Stimulated activated CD4-positive, alpha-beta T cell treated with anti-CD3 and anti-CD28 coated beads, Interleukin-4, amount 100 ng/mL, for 24 hours (primary cell): ENCODE measurements at regions not wholly inside any gene's neighbourhood (a gene's known extent, or its start where the extent isn't known, plus 50 kb on each side); places are given as distances from the start of the nearest gene placed in this dataset.
"Not testable (repeated sequence)": the region's sequence is repeated elsewhere in the genome, so short reads cannot be mapped to it uniquely, and the experiment has no call there.

ENCODE experiments used
- DNase-seq: peaks from one replicate; pipeline ENCODE4 v3.0.0-alpha.2; 2020

DNA sequence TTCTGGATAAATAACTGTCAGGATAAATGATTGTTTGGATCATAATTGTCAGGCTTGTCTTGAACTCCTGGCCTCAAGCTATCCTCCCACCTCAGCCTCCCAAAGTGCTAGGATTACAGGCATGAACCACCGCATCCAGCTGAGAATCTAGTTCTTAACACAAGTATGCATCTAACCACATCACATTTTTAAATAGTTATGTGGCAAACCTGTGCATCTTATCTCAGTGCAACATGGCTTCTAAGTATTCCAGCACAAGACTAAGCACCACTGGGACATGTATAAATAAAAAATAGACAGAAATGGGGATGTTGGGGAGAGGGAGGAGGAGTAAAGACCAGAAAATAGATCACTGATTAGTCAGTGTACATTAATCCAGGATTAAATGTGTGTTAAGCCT lies 74.7 kb upstream of the TBL1X start:
- DNase-seq: no peak

GRCh38 chrX:9390693-9391368 lies 74.0 kb upstream of the TBL1X start:
- DNase-seq: no peak

DNA sequence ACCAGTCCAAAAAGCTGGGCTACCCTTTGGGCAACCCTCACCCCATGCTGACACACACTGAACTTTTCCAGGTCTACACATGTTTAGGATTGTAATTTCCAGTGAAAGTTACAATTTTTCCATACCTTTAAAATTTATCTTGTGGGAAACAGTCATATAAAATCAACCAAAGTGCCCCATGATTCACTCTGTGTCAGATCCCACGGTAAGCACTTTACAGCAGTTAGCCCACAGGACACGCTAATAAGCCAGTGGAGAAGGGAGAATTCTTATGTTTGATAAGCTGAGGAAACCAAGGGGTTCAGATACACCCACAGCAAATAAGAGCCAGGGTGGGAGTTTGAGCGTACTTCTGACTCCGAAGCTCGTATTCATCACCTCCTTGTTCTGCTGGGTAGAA lies 72.4 kb upstream of the TBL1X start:
- no peak for DNase-seq

DNA sequence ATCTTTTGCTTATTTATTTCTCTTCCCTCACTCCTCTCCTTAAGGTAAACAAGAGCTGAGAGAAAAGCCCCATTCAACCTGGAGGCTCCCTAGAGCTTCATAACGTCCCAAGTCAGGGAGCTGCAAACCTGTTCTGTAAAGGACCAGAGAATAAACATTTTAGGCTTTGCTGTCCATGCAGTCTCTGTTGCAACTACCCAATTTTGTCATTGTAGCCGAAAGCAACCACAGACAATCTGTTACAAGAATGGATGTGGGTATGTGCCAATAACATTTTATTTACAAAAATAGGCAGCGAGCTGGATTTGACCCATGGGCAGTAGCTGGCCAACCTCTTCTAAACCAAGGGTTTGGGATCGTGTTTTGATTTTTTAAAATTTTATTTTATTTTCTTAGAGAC lies 71.3 kb upstream of the TBL1X start:
- no peak for DNase-seq

DNA sequence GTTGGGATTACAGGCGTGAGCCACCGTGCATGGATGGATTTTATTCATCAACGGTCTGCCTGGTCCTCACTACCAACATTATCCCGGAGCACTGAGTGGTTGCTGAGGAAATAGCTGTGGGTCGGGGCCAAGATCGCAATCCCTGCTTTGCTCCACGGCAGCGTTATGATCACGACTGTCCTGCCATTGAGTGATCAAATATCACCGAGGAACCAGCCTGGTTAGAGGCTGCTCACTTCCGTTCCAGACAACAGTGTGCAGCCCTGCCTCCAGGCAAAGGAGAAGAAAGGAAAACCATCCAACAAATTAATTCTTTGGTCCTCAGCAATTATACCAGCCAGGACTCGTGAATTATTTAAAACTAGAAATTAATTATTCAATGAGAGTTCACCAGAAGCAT lies 70.6 kb upstream of the TBL1X start:
- no peak for DNase-seq

GRCh38 chrX:9396930-9397329 lies 67.9 kb upstream of the TBL1X start:
- DNase-seq: no peak

DNA sequence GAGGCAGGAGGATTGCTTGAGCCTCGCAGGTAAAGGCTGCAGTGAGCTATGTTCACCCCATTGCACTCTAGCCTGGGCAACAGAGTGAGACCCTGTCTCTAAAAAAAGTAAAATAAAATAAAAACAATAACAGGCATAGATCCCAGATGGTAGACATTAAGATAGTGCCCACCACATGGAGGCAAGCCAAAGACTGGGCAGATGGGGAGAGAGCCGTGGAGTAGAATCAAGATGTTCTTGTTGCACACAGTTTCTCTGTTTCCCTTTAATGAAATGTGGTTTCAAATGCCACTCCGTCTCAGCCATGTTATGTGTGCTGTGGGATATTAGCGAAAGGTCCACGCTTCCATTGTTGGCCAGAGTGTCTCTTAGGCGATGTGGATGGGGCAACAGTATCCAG lies 63.8 kb upstream of the TBL1X start:
- DNase-seq: no peak

DNA sequence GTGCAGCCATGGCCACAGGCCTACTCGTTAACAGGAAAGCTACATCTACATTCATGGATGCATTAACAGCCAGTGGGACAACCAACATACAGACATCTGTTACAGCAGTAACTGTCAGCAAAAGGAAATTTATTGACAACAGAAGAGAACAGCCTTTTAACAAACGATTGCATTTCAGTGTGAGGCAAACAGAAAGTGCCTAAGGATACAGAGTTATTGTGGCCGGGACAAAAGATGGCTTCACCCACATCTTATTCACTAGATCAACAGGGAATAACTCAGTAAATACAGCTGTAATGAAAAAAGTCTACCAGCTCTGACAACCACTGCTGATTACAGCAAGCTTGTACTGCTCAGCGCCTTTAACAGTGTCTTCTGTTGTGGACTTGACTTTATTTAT lies 61.5 kb upstream of the TBL1X start:
- no peak for DNase-seq

DNA sequence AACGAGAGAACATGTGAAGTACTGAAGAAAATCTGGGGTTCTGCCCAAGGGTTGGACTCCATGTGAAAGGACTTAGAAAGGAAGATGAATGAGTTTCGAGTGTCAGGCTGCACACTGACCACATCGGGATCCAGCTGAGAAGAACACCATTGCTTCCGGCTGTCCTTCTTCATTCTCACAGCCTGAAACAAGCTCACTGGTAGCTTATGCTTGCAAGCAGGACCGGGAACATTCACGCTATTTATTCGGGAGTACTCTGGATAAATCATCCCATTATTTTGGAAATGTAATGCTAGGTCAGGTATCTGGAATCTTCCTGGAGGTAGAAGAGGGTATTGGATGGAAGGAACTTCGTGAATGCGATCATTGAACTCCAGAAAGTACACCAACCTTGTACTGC lies 59.2 kb upstream of the TBL1X start:
- peak; percentile 4 for DNase-seq

DNA sequence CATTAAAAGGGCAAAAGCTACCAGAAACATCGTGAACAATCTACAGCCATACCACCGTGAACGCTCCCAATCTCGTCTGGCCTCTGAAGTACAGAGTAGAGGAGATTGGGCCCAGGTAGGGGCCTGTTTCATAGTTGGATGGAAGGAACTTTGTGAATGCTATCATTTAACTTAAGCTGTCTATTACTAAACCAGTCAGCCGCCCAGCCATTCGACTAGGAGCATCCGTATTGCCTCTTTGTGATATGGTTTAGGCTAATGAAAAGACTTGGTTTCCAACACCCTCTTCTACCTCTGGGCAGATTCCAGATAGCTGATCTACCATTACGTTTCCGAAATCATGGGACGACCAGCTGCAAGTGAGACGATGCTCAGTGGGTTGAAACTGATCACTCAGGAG lies 54.0 kb upstream of the TBL1X start:
- DNase-seq: not testable (repeated sequence)

GRCh38 chrX:9411682-9412081 lies 53.2 kb upstream of the TBL1X start:
- DNase-seq: not testable (repeated sequence)

DNA sequence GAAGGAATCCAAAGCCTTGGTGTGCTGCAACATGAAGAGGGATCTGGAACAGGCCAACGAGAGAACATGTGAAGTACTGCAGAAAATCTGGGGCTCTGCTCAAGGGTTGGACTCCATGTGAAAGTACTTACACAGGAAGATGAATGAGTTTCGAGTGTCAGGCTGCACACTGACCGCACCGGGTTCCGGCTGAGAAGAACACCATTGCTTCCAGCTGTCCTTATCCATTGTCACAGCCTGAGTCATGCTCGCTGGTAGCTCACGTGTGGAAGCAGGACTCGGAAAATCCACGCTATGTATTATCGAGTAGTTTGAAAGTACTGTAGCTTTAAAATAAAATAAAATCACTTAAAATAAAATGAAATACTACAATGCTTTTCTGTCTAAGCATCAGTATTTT lies 50.4 kb upstream of the TBL1X start:
- no peak for DNase-seq
